NCI-H2196 (cell line): ENCODE measurements at regions not wholly inside any gene's neighbourhood (a gene's known extent, or its start where the extent isn't known, plus 50 kb on each side); places are given as distances from the start of the nearest gene placed in this dataset.
"Not testable (repeated sequence)": the region's sequence is repeated elsewhere in the genome, so short reads cannot be mapped to it uniquely, and the experiment has no call there.

ENCODE experiments used
- DNase-seq: peaks from one replicate; lab custom pipeline; 2025; ENCODE audit not compliant: unreplicated experiment; lab: John Stamatoyannopoulos, UW

DNA sequence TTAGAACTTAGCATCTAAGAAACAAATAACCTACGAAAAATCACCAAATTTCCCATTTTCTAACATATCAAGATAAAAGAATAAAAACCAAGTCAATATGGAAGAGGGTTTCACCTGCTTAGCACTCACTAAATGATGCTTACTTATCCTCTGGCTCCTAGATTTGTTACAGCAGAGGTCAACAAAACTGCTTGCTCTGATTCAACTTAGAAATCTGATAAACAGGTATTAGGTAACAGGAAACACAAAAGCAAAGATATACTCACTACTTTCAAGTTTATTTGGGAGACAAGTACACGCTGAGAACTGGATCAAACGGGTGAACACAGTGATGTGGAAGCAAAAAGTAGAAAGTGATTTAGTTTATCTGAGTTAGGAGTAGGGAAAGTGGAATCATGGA lies 235.7 kb upstream of the TARS1 start:
- no peak for DNase-seq

DNA sequence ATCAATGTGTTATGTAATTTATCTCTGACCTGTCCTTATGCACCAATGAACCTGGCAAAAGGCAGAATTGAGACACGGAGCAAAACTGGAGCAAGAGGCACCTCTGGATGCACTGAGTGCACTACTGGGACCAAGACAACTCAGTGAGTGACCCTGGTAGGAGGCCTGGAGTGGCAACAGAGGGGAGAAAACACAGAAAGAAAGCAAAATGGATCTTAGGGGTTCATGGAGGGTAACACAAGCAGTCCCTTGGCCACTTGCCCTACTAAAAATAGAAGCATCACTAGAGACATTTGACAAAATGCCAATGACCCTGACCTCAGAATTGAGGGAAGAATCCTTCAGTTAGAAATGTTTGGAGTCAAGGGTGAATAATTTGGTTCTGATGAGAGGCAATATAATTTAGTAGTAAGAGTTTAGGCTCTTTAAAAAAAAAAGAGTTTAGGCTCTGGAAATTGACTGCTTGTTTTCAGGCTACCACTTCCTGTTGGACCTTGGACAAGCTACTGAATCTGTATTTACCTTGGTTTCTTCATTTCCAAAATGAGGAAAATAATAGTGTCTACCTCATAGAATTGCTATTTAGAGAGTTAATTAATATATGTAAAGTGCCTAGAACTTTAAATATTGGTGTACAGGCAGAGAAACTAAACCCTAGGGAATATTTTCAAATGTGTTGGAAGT lies 234.9 kb upstream of the TARS1 start:
- DNase-seq = no peak

DNA sequence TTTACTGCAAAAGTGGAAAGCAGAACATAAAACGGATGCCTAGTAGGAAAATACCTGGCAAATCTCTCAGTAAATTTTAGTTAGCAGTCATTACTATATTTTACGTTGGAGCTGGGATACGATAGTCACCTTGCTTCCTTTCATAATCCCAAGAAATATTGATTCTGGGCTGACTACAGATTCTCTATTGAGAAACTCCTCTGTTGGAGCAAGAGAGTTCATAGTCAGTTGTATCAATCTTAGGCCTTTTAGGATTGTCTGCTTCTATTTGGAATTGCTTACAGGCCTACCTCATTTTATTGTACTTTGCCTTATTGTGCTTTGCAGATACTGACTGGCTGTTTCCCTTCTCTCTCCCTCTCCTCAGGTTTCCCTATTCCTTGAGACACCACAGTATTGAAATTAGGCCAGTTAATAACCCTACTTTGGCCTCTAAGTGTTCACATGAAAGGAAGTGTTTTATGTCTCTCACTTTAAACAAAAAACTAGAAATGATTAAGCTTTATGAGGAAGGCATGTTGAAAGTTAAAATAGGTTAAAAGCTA lies 233.7 kb upstream of the TARS1 start:
- DNase-seq = no peak

GRCh38 chr5:33209252-33209651 lies 231.5 kb upstream of the TARS1 start:
- no peak for DNase-seq

- not testable (repeated sequence) for DNase-seq
These were observed 230.5 kb upstream of the TARS1 start for GRCh38 chr5:33210221-33210620.

DNA sequence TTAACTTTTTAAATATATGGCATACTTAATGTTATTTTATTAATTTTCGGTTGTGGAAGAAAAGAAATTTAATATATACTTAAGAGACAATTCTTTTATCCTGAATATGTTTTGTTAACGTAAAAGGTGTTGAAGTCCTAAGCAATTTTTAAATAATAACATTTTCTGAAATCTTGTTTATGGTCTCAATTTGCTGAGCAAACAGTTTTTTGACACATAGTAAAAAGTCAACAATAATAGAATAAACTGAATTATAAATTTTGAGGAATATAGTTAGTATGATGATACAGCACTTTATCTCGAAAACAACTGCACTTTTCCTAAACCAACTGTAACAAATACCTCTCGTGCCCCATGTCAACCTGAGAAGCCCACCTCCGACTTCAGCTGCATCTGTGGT lies 229.8 kb upstream of the TARS1 start:
- no peak for DNase-seq

DNA sequence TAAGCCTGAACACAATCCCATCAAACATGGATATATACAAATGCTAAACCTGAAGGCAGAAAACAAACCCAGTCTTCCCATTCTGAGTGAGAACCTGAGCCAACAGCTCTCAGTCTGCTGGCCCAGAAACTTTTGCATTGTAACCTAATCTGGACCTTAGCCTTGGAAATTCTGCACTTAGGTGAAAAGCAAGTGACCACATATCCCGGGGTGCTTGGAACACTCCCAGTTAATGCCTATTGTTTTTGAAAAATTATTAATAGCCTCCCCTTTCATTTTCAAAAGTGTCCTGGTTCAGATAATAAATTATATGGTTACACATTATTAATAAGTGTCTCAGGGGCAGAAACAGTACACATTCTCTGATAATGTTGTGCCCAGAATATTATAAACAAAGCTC lies 228.3 kb upstream of the TARS1 start:
- DNase-seq = no peak

DNA sequence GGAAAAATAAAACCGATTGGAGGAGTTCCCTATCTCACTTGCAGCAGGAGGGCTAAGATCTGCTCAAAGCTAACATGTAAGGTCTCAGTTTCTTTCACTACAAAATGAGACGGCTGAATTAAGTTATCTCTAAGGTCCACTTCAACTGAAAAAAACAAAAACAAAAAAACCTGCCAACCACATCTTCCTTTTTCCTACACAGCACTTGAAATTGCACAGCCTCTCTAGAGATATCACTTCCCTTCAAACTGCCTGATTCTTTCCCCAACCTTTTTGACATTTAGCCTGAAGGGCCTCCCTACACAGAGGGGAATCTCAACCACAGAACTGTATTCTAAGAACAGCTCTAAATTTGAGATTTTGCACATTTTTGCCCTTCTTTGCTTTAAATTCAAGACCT lies 227.9 kb upstream of the TARS1 start:
- DNase-seq = no peak

- DNase-seq = no peak
These were observed 217.0 kb upstream of the TARS1 start for GRCh38 chr5:33223563-33224284.

- no peak for DNase-seq
These were observed 216.3 kb upstream of the TARS1 start for GRCh38 chr5:33224285-33224961.

DNA sequence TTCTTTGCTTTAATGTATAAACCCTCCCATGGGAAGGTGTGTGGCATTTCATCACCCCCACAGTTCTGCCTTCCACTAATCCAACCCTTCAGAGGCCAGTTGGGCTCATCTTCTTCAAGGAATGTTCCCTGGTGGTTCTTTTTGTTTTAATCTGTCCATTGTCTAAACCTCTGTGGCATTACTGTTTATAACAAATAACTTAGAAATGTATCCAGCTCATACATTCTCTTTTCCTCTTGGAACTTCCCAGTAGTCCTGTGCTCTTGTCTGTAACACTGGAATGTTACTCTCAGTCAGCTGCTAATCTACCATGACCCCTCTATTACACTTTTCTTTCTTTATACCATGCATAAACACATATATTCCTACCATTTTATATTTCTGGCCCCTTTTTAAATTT lies 213.5 kb upstream of the TARS1 start:
- DNase-seq = no peak

DNA sequence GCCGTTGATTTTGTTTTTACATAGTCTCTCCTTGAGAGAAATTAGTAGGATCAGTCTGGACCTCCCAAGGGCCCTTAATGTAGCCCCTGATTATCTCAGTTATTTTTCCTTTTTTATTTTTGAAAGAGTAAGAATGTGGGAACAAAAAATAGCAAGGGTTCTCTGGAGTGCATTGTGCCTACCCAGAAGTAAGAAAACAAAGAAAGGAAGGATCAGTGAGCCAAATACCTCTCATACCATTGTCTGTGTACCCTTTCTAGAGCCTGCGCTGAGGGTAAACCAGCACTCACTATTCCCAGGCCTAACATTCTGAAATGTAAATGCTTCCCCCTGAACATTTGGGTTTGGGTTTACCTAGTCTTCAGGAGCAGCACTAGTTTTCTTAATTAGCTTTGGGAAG lies 213.0 kb upstream of the TARS1 start:
- no peak for DNase-seq

DNA sequence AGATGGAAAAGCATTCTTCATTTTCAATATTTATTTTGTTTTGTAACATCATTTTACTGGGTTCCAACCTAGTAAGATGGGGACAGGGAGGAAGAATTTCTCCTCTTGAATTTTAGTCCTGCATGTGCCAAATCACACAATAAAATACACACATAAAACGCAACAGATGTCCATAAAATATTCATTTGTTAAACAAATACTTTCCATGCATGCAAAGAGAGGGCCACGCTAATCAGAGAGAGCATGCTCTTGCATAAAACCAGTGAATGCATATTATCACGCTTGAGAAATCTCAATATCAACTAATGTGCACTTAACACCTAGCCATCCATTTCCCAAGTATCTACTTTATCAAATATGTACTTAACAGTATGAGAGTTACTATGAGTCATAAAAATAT lies 212.6 kb upstream of the TARS1 start:
- DNase-seq = no peak

GRCh38 chr5:33229216-33229615 lies 211.5 kb upstream of the TARS1 start:
- no peak for DNase-seq

DNA sequence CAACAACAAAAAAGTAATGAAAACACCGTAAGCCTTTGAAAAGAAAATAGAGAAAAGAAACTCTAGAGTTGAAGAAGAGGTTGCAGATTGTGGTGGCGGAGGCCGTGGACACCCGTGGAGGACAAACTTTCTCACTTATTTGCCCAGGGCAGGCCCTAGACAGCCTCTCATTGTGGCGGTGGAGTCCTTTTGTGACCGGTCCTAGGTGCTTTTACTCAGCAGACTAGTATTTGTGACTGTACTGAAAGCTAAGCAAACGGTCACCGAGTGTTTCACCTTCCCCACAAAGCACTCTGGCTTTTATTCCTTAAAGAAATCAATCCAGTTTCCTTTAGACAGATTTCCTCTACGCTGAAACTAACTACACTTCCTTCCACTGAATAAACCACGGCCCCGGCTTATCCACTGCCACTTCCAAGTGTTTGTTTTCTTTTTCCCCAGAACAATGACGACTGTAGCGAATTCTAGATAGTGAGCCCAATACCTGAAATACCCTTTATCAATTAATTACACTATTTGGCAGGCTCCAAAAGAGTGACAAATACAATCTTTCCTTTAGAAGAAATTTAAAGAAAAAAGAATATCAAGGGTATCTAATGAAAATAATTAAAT lies 210.2 kb upstream of the TARS1 start:
- no peak for DNase-seq

DNA sequence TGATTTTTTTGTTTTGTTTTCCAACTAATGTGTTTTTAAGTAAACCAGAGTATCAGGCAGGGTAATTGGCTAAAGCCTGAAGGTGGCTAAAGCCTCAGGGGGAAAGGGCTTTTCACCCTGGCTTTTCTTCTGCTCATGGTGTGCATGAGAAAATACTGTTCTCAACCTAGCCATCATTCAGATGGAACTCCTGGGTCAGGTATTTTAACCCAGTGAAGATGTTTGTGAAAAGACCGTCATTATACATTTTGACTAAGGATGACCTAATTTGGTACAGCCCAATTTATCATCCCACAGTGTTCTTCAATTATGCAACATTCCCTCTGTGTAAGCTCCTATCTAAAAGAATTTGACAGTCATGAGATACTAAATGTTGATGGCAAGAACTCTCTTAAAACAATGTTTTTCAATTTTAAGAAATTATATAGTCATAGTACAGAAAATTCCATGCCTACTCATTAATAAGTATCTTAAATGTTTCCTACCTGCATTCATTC lies 209.5 kb upstream of the TARS1 start:
- DNase-seq = no peak

DNA sequence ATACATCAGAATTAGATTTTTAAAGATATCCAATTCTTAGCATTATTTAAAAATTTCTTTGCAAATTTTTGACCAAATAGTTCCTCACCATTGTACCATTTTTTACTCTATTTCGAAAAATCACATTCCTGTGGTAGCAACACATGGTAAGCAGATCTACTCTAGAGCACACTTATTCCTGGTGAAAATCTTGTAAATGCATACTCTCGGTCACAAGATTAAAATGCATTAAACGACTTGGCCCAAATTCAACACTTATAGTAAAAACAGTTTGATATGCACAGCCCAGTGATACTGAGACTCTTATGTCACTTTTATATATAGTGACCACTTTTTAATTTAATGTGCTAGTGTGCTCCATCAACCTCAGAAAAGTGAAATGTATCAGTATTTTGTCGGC lies 208.8 kb upstream of the TARS1 start:
- no peak for DNase-seq

DNA sequence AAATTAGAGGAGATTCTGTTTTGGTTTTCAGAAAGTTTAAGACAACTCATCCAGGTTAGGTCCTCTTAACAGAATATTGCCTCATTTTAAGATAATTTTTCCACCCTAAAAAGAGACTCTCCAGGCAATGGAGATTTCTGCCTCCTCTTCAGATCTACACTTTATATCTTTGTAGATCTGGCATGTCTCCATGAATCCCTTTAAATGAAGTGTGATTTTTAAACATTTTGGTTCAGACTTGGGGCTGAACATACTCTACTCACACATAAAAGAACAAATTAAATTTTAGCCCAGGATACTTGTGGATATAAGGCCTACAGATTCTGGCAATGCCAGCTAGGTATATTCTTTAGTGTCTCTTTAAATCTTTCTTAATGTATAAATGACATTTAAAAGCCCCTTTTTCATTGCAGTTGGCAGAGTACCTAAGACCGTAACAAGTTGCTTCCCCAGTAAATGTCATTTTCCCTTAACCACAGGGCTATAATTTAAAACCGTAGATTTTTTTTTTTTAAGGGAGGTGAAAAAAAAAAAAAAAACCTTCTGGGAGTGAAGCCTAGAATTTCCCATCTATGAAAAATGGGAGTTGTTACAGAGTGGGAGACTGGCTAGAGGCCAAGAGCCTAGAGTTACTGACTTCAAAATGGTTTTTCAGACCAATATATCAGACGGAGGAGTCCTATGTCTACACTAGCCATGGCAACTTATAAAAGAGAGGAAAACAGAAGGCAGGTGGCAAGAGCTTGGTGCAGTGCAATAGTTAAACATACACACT lies 207.8 kb upstream of the TARS1 start:
- no peak for DNase-seq

GRCh38 chr5:33235304-33235703 lies 205.5 kb upstream of the TARS1 start:
- DNase-seq = no peak

DNA sequence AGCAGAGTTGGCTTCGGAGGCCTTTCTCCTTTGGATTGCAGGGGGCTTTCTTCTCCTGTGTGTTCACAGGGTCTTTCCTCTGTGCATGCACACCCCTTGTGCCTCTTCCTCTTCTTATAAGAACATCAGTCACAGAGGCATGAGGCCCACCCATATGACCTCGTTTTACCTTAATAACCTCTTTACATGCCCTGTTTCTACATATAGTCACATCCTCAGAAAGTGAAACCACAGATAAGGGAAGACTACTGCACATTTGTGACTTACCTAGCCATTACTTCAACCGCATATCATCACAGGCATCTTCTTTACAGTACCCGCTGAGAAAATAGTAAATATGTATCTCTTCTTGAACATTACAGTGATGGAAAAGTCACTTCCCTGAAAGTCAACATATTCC lies 204.9 kb upstream of the TARS1 start:
- DNase-seq = no peak

DNA sequence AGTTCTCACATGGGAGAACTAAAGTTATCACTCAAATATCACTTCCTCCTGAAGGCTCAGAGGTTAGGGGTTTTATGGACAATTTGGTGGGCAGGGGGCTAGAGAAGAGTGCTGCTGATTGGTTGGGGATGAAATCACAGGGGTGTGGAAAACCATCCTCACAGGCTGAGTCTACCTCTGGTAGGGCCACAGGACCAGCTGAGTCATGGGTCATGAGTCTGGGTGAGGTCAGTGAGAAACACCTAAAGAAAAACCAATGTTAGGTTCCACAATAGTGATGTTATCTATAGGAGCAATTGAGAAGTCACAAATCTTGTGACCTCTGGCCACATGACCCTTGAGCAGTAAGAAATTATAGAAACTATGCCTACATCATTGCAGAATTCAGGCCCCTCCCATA lies 203.3 kb upstream of the TARS1 start:
- no peak for DNase-seq
